ENCODE measurements at regions not wholly inside any gene's neighbourhood (a gene's known extent, or its start where the extent isn't known, plus 50 kb on each side); places are given as distances from the start of the nearest gene placed in this dataset.

- Histone ChIP-seq H3K27me3 (no peaks in the 10 kb centered on the region), H3K36me3 (no peaks in the 10 kb centered on the region), H3K27ac (no peak overlapping the region), H3K4me1 (no peaks in the 10 kb centered on the region), H3K9me3 (no peaks in the 10 kb centered on the region), H3K4me3 (no peak overlapping the region)
- DNase-seq: no peak
- intact Hi-C loops (cut with DNase I): no loop called here
- TF ChIP-seq, protein P1, sequence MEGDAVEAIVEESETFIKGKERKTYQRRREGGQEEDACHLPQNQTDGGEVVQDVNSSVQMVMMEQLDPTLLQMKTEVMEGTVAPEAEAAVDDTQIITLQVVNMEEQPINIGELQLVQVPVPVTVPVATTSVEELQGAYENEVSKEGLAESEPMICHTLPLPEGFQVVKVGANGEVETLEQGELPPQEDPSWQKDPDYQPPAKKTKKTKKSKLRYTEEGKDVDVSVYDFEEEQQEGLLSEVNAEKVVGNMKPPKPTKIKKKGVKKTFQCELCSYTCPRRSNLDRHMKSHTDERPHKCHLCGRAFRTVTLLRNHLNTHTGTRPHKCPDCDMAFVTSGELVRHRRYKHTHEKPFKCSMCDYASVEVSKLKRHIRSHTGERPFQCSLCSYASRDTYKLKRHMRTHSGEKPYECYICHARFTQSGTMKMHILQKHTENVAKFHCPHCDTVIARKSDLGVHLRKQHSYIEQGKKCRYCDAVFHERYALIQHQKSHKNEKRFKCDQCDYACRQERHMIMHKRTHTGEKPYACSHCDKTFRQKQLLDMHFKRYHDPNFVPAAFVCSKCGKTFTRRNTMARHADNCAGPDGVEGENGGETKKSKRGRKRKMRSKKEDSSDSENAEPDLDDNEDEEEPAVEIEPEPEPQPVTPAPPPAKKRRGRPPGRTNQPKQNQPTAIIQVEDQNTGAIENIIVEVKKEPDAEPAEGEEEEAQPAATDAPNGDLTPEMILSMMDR (IDR thresholded peaks at IDR 0.05): no peak
- no peak for TF ChIP-seq POLR2A (IDR thresholded peaks at IDR 0.05)
- 57 to 63% methylated on average over 2 of the region's 2 CpGs for WGBS, 2 donors
These were observed 287.4 kb upstream of the SEMA3D start for GRCh38 chr7:85474234-85474633.

DNA sequence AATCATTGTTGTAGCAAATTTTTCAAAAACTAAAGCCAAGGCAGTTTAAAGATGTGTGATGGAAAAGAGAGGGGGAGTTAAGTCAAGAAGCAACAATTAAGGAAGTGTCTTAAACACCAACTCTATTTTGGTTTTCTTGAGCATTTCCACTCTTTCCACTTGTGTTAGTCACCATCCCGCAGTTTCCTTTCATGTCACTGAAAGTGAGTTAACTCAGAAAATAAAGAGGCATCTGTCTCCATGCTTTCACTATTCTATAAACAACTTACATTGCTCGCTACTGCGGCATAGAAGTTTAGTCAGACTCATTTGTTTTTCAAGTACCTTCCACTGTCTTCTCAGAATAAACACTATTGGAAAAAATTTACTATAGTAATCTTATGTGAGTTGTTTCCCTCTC lies 284.9 kb upstream of the SEMA3D start:
- Histone ChIP-seq H3K9me3 (no peaks in the 10 kb centered on the region), H3K4me3 (no peak overlapping the region), H3K36me3 (no peaks in the 10 kb centered on the region), H3K27me3 (no peaks in the 10 kb centered on the region), H3K27ac (no peak overlapping the region), H3K4me1 (no peaks in the 10 kb centered on the region)
- TF ChIP-seq, protein P1 (IDR thresholded peaks at IDR 0.05): no peak
- no peak for TF ChIP-seq POLR2A (IDR thresholded peaks at IDR 0.05)
- intact Hi-C loops (cut with DNase I): no loop called here
- WGBS, 2 donors: 28 to 34% methylated on average over 3 of the region's 3 CpGs
- DNase-seq: no peak

GRCh38 chr7:85471307-85471706 lies 284.5 kb upstream of the SEMA3D start:
- Histone ChIP-seq H3K27ac (no peak overlapping the region), H3K36me3 (no peaks in the 10 kb centered on the region), H3K4me3 (no peak overlapping the region), H3K9me3 (no peaks in the 10 kb centered on the region), H3K27me3 (no peaks in the 10 kb centered on the region), H3K4me1 (no peaks in the 10 kb centered on the region)
- TF ChIP-seq, protein P1 (IDR thresholded peaks at IDR 0.05): no peak
- no peak for TF ChIP-seq POLR2A (IDR thresholded peaks at IDR 0.05)
- DNase-seq: no peak
- intact Hi-C loops (cut with DNase I): no loop called here

DNA sequence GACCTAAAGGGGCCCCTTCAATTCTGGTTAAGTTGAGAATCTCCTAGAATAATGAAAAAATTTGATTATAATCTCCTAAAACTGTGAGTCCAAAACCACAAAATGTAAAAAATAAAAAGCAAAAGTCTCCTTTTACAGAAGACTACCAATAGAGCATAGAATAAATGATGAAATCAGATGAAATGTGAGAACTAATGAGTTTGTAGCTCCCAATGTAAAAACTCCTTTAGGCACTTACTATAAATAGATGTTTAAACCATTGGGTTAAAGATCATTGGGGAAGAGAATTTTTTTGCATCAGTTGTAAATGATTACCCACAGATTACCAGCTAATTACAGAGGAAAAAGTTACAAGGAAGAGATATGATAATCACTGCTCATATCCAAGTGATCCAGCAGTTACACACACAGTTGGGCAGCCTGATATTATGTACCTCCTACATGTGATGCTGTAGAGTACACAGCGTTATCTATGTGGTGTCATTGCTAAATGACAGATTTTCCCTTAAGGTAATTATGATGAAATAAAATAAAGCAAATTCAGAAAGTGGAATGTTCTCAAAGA lies 282.7 kb upstream of the SEMA3D start:
- no peak for DNase-seq
- no peaks in the 10 kb centered on the region for H3K36me3 ChIP-seq
- no peaks in the 10 kb centered on the region for H3K4me1 ChIP-seq
- TF ChIP-seq, protein P1 (IDR thresholded peaks at IDR 0.05): no peak
- TF ChIP-seq POLR2A (IDR thresholded peaks at IDR 0.05): no peak
- H3K27me3 ChIP-seq: no peaks in the 10 kb centered on the region
- no peak overlapping the region for H3K4me3 ChIP-seq
- intact Hi-C loops (cut with DNase I): no loop called here
- H3K9me3 ChIP-seq: no peaks in the 10 kb centered on the region
- WGBS, 2 donors: 57 to 74% methylated on average over 1 of the region's 1 CpG
- no peak overlapping the region for H3K27ac ChIP-seq

GRCh38 chr7:85464042-85464651 lies 277.3 kb upstream of the SEMA3D start:
- H3K36me3 ChIP-seq: no peaks in the 10 kb centered on the region
- 75 to 88% methylated on average over 1 of the region's 1 CpG for WGBS, 2 donors
- no peaks in the 10 kb centered on the region for H3K4me1 ChIP-seq
- TF ChIP-seq, protein P1 (IDR thresholded peaks at IDR 0.05): no peak
- no peak for TF ChIP-seq POLR2A (IDR thresholded peaks at IDR 0.05)
- H3K27ac ChIP-seq: no peak overlapping the region
- no peaks in the 10 kb centered on the region for H3K27me3 ChIP-seq
- H3K4me3 ChIP-seq: no peak overlapping the region
- intact Hi-C loops (cut with DNase I): no loop called here
- no peak for DNase-seq
- H3K9me3 ChIP-seq: no peaks in the 10 kb centered on the region

Data from esophagus squamous epithelium (tissue), 5 donors.